WERI-Rb-1 (cell line): ENCODE measurements at regions not wholly inside any gene's neighbourhood (a gene's known extent, or its start where the extent isn't known, plus 50 kb on each side); places are given as distances from the start of the nearest gene placed in this dataset.
A peak's percentile ranks its signal among the peaks of the same experiment; 100 is the strongest.

Experiments used
- DNase-seq: peaks from one replicate; pipeline ENCODE4 v3.0.0-alpha.2; 2020
- H3K27ac ChIP-seq: fragments of 250-450 bp; sonication (Bioruptor Pico); 2 replicates; pipeline ENCODE4 v1.5.1; 2020; ENCODE audit warnings: mild to moderate bottlenecking, moderate library complexity
- H3K27me3 ChIP-seq: fragments of 250-450 bp; sonication (Bioruptor Pico); 2 replicates; pipeline ENCODE4 v1.5.1; 2021; ENCODE audit warnings: mild to moderate bottlenecking, low read depth, moderate library complexity; ENCODE audit not compliant: insufficient read depth, severe bottlenecking
- H3K36me3 ChIP-seq: fragments of 250-450 bp; sonication (Bioruptor Pico); 2 replicates; pipeline ENCODE4 v1.5.1; 2020; ENCODE audit warnings: mild to moderate bottlenecking, moderate library complexity
- H3K4me3 ChIP-seq: 2 replicates; pipeline ENCODE4 v1.5.1; 2011; ENCODE audit warnings: low read depth, mild to moderate bottlenecking, control low read depth, low read length
- H3K9me3 ChIP-seq: fragments of 250-450 bp; sonication (Bioruptor Pico); 2 replicates; pipeline ENCODE4 v1.5.1; 2021; ENCODE audit warnings: mild to moderate bottlenecking, moderate library complexity; ENCODE audit not compliant: severe bottlenecking
- TF ChIP-seq, protein P1 (sequence below): IDR thresholded peaks from 2 replicates; pipeline ENCODE4 v1.5.1; 2011; ENCODE audit warnings: low read depth, mild to moderate bottlenecking, control low read depth, inconsistent platforms, low read length

DNA sequence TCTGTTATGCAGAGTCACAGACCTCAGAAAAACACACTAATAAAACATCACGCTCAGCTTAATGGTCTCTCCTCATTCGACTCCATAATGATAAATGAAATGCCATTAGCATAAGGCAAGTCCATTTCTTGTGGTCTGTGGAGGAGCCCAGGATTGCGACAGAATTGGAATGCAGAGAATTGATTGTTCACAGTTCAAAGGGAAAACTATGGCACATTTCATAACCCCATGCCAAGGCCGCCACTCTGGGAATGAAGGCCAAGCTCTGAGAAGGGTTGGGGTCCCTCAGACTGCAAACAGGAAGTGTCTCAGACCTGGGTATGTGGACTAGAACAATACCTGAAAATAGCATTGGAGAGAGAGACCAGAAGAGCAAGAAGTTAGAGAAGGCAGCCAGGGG, 398.9 kb downstream of the ADRA2A start:
- DNase-seq, result no peak
- H3K27me3 ChIP-seq, result no peaks in the 10 kb centered on the region
- no peaks in the 10 kb centered on the region for H3K9me3 ChIP-seq
- TF ChIP-seq, protein P1, sequence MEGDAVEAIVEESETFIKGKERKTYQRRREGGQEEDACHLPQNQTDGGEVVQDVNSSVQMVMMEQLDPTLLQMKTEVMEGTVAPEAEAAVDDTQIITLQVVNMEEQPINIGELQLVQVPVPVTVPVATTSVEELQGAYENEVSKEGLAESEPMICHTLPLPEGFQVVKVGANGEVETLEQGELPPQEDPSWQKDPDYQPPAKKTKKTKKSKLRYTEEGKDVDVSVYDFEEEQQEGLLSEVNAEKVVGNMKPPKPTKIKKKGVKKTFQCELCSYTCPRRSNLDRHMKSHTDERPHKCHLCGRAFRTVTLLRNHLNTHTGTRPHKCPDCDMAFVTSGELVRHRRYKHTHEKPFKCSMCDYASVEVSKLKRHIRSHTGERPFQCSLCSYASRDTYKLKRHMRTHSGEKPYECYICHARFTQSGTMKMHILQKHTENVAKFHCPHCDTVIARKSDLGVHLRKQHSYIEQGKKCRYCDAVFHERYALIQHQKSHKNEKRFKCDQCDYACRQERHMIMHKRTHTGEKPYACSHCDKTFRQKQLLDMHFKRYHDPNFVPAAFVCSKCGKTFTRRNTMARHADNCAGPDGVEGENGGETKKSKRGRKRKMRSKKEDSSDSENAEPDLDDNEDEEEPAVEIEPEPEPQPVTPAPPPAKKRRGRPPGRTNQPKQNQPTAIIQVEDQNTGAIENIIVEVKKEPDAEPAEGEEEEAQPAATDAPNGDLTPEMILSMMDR, result no peak
- H3K4me3 ChIP-seq, result no peak overlapping the region
- no peak overlapping the region for H3K27ac ChIP-seq
- no peaks in the 10 kb centered on the region for H3K36me3 ChIP-seq

DNA sequence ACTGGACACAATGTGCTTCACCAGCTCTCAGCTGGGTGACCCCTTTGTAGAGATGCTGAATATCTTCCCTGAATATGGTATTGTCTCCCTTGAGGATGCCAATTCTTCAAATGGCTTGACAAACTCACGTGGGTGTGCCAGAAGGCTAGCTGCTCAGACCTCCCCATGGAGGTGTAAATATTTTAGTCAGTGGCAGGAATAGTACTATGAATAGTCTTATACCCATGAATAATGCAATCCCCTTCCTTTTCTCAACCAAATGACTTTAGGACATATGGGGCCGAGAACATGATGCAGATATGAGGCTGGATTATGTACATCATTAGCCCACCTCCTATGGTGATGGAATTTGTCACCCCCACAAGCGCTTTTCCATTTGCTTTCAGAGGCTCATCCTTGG, 401.8 kb downstream of the ADRA2A start:
- DNase-seq, result no peak
- Histone ChIP-seq H3K4me3 (no peak overlapping the region), H3K36me3 (no peaks in the 10 kb centered on the region), H3K27ac (no peak overlapping the region), H3K27me3 (no peaks in the 10 kb centered on the region), H3K9me3 (no peaks in the 10 kb centered on the region)
- TF ChIP-seq, protein P1, result no peak

DNA sequence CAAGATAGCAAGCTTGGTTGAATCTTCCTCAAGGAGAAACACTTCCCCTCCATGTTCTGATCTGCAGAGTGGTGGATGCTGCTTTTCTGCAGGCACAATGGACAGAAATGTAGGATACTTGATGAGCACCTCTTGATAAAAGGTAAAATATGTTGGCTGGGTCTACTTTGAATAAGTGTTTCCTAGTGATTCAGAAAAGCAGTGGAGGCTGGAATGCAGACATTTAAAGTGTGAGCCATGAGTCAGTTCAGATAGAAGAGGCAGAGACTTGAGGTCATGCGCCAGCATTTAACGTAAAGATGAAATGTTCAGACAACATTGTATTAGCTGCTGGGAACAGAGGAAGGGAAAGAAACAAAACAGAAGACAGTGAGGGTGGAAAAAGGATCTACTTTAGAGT, 403.1 kb downstream of the ADRA2A start:
- DNase-seq, result no peak
- Histone ChIP-seq H3K9me3 (no peaks in the 10 kb centered on the region), H3K36me3 (no peaks in the 10 kb centered on the region), H3K27me3 (no peaks in the 10 kb centered on the region), H3K27ac (no peak overlapping the region), H3K4me3 (no peak overlapping the region)
- TF ChIP-seq, protein P1, result no peak

DNA sequence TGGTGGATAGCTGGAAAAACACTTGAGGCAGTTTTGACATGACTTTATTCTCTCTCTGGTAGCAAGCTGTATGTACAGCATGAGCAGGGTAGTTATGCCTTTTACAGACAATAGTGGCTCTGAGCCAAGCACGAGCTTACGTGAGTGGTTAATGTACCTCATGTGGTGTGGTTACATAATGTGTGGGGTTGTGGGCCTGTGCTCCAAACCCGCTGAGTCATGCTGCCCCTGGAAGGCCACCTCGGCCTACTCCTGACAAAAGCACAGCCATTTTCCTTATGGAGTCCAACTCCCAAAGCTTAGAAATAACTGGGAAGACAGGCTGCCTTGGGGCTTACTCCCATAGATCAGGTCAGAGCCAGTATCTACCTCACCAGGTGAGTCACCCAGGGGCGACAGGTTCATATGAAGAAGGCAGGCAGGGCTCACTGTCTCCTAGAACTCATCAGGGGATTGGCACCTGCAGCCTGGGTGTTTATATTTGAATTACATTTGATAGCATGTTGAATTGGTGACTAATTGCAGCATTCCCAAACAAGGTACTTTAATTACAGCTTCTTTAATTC, 404.5 kb downstream of the ADRA2A start:
- Histone ChIP-seq H3K4me3 (no peak overlapping the region), H3K27me3 (no peaks in the 10 kb centered on the region), H3K27ac (peak overlapping the region; percentile 48; the same call in 1 of the 2 replicates), H3K36me3 (no peaks in the 10 kb centered on the region), H3K9me3 (no peaks in the 10 kb centered on the region)
- DNase-seq, result no peak
- TF ChIP-seq, protein P1, result no peak

DNA sequence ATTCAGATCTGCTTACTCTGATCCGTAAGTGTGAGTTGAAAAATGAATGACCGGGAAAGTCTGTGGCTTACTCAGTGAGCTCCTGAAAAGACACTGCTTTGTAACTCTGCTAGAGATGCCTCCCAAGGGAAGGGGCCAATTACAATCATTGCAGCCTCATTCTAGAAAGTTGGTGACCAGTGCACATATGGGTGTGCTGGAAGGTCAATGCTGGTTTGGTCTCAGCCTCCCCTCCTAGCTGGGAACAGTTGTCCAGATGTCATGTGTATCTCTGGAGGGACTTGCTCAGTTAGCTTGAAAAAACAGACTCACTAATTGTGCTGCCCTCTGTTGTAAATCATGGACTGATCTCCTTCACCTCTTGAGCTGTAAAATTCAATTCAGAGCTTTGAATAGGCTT, 405.0 kb downstream of the ADRA2A start:
- DNase-seq, result peak; percentile 19
- peak overlapping the region; percentile 48 for H3K27ac ChIP-seq
- H3K4me3 ChIP-seq, result no peak overlapping the region
- H3K27me3 ChIP-seq, result no peaks in the 10 kb centered on the region
- no peaks in the 10 kb centered on the region for H3K36me3 ChIP-seq
- no peaks in the 10 kb centered on the region for H3K9me3 ChIP-seq
- TF ChIP-seq, protein P1, result no peak

DNA sequence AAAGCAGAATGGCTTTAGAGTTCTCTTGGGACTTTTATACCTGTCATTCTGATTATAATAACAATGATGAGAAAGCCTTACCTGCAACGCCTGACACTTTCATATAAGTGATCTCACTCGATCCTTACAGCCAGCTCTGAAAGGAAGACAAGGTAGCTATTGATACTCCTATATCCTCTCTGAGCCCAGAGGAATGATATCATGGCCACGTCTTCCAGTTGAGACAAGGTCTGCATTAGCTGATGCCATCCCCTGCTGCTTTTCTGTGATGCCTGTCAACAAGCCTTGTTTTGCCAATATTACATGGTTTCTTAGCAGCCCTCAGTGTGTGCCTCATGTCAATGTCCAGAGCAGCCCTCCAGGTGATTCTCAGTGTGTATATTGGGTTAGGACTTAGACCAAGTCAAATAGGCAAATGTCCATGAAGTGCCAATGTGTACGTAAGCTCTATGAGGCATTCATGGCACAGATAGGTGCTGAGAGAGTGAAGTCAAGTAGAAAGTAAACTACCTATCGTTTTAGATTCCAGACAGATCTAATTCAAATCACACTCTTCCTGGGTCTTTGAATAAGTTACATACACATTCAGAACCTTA, 405.9 kb downstream of the ADRA2A start:
- Histone ChIP-seq H3K27ac (0 out of 2 replicates have a peak overlapping the region, but pooled peaks have one; percentile 48), H3K27me3 (no peaks in the 10 kb centered on the region), H3K4me3 (no peak overlapping the region), H3K9me3 (no peaks in the 10 kb centered on the region), H3K36me3 (no peaks in the 10 kb centered on the region; the same call in 1 of the 2 replicates)
- TF ChIP-seq, protein P1, result no peak
- DNase-seq, result no peak
